ENCODE measurements at regions not wholly inside any gene's neighbourhood (a gene's known extent, or its start where the extent isn't known, plus 50 kb on each side); places are given as distances from the start of the nearest gene placed in this dataset.

DNA sequence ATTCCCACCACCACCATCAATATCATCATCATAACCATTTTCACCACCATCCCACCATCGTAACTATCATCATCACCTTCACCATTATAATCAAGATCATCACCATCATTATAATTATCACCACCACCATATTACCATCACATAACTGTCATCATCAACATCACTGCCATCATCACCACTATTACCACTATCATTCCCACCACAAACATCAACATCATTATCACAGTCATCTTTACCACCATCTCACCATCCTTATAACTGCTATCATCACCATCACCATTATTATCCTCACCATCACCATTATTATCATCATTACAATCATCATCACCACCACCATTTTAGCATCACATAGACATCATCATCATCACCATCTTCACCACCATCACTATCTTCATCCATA, 167.1 kb upstream of the ZMIZ1 start:
- DNase-seq: no peak

DNA sequence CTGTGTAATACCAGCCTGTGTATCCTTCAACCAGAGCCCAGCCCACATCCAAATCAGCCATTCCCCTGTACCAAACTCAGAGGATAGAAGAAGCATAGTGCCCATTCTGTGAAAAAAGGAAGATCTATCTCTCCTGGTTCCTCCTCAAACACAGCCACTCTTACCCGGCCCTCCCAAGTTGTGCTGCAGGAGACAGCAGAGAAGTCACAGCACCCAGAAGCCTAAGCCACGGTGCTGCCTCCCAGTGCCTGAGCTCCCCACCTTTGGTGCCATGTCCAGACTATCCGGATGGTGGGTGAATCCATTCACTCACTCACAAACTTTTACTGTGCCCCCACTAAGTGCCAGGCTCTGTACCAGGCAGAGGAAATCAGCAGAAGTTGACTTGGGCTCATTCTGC, 166.0 kb upstream of the ZMIZ1 start:
- no peak for DNase-seq

DNA sequence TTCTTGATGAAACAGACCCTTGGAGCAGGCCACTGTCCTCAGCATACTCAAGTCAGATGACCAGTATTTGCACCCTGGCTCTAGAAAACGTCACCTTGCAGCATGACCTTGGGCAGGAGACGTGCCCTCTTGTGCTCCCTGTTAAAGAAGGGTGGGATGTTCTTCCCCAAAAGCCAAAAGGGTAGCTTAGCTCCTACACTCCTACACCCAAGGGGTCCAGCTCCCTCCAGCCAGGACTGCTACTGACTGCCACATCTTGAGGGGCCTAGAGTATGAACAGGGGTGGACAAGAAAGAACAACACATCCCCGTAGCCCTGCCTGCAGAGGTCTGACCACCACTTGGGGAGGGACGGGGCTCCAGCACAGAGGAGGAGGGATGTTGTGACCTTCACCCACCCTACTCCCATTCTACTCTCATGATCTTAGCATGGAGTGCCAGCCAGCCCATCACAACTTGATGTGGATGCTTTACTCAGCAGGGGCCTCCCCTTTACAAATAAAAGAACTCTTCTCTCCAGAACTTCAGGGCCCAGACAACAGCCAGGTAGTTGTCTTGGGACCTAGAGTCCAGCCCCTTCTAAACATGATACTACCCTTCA, 165.3 kb upstream of the ZMIZ1 start:
- no peak for DNase-seq

DNA sequence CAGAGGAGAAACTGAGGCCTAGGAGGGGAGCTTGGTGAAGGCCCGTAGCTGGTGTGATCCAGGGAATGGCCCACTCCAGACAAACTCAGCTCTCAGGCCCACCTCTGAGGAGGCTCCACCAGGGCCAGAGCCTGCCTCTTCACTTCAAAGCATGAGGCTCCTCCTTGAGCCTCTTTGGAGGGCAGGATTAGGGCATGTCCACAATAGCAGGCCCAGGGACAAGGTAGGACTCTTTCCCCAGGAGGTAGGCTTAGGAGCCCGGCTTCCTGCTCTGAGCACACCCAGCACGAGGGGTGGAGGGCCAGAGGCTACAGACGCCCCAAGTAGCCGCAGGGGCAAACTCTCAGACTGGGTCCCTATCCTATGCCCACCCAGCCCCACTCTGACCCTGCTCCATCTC, 164.6 kb upstream of the ZMIZ1 start:
- DNase-seq: no peak

DNA sequence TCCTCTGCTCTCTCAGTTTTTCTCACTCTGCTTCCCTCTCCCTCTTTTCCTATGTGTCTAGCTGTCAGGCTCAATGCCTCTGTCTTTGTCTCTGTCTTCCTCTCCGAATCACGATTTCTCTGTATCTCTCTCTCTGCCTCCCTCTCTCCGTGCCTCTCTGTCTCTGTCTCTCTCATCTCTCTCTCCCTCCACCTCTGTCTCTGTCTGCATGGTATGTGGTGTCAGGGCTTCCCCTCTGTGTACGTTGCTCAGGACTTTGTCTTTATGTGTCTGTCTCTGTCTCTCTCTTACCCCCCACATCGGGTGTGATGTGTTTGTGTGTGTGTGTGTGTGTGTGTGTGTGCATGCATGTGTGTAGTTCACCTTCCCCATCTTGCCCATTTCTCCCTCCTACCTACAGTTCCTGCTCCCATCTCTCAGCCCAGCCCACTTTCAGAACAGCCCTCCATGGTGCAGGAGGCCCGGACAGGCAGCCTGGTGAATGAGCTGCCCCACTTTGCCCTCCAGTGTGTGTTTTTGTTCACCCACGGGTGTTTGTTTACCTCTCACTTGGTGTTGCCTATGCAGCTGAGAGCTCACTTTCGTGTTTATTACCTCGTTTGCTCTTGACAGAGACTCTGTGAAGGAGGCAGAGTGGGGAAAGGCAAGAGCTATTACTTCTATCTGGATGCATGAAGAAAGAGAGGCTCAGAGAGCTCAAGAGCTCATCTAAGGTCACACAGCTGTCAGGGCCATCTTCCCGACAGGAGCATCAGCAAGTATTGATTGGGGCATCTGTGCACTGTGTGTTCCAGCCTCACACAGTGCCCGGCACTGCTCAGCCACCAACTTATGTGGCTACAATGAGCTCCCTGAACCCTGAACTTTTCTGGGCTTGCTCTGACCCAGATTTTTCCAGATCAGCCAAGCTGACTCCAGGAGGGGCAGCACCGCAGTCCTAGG, 163.5 kb upstream of the ZMIZ1 start:
- no peak for DNase-seq

DNA sequence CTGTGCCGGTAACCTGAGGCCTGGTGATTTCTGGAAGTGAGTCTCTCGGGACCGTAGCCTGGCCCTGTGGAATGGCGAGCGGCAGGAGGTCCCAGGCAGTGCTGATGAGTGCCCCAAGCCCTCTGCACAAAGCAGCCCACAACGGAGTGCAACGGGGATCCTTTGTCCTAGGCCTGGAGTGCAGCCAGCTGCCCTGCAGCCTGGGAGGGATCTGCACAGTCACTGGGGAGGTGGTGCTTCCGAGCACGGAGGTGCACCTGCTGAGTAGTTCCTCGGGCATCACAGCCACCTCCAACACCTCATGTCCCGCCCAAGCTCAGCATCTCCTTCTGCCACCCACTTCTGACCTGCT, 162.8 kb upstream of the ZMIZ1 start:
- DNase-seq: peak; percentile 70

DNA sequence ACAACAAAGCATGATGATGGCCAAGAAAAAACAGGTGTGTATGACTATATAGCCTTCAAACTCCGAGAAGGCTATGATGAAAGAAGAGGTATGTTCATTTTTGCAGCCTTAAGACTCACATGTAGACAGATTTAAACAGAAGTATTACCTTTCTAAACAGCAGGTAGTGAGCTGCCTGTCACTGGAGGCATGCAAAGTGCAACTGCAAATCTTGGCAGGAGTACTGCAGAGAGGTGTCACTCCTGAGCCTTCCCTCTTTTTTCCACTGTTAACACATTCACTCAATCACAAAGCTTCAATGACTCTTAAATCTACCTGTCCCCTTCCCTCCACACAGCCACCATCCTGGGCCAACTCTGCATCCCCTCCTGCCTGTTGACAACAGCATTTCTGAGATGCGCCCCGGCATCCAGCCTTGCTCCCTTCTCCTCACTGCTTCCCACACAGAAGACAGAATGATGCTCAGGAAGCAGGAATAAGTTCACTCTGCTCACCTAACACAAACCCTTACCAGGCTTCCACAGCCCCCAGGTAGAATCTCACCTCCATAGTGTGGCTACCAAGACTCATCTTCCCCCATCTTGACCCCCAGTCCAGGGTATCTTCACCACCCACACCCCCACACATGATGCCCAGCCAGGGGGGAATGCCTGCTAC, 161.9 kb upstream of the ZMIZ1 start:
- DNase-seq: no peak

DNA sequence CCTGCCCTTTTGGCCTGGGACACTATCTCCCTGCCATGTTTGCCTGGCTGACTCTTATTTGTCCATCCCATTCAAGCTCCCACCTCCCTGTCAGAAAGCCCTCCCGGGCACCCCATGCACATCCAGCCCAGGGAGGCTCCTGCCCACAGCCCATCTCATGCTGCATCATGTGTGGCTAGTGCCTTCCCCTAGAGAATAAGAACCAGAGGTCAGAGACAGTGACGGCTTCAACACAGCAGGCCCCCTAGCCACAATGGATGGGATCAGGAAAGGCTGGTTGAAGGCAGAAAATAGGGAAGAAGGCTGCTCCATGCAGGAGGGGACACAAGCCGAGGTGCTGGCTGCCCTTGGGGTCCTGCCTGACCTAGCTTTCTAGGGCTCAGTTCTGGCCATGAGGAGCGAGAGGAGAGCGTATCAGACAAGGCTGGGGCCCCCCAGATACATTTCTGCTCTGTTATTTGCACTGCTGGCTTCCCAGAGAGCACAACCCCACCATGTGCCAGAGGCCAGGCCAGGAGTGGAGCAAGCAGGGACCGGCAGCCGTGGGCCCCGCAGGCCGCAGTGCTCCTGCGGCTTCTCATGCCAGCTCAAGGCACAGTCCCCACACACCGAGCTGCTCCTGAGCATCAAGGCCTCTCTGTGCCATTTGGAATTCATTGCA, 161.1 kb upstream of the ZMIZ1 start:
- no peak for DNase-seq

DNA sequence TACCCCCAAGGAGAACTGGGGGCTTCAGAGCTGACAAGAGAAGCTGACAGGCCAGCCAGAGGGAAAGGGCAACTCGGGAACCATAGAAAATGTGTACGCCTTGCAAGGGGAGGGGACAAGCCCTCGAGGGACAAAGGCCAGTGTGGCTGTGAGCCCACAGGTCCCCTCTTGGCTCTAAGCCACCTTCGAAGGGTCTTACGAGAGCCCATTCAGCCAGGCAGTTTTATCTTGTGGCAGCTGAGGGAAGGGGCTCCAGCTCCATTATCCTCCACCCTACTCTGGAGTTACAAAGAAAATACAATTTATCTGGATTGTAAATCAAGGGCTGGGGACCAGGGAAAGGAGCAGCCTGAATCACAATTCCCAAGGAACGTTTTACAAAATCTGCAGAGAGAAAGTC, 159.5 kb upstream of the ZMIZ1 start:
- no peak for DNase-seq

DNA sequence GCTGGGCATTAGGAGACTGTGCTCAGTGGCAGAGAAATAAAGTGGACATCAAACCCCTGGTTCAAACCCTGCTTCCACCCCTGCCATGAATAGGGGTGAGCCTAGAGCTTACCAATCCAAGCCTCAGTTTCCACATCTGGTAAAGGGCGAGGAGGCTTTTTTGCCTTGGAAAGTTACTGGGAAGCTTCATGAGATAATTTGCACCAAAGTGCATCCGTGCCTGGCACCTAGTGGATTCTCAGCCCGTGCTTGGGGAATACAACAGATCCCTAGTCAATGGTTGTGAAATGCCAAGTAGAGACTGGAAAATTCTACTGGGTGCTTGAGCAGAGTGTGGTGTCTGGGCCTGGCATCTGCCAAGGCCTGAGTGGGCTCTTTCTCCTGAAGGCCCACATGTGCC, 158.7 kb upstream of the ZMIZ1 start:
- no peak for DNase-seq

DNA sequence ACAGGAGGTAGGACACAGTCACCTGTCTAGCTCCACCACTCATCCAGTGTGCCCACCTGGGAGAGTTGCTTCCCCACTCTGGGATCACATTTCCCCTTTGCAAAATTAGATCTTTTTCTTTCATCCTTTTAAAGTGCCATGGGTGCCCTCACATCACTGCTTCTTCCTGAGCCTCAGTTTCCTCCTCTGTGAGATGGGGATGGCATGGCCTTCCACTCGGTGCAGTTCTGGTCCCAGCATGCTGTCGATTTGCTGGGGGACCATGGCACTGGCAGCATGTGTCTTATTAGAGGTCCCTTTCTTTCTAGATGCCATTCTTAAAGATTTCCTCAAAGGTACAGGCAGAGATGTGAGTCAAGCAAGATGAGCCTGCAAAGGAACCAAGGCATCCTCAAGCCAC, 158.3 kb upstream of the ZMIZ1 start:
- no peak for DNase-seq

DNA sequence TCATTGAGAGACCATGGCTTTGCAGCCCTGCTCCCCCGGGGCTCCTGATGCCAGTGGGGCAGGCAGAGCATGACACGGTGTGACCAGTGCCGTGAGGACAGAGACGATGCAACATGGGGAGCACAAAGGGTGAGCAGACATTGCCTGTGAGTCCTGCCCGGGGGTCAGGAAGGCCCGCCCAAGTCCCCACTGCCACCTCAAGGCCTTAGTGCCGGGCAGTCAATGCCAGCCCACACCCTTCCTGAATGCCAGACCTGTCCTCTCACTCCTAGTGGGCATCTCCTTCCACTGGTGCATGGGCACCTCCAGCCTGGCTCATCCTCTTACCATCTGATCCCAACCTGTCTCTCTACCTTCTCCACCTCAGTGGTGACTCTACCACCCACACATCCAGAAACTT, 157.9 kb upstream of the ZMIZ1 start:
- DNase-seq: no peak

DNA sequence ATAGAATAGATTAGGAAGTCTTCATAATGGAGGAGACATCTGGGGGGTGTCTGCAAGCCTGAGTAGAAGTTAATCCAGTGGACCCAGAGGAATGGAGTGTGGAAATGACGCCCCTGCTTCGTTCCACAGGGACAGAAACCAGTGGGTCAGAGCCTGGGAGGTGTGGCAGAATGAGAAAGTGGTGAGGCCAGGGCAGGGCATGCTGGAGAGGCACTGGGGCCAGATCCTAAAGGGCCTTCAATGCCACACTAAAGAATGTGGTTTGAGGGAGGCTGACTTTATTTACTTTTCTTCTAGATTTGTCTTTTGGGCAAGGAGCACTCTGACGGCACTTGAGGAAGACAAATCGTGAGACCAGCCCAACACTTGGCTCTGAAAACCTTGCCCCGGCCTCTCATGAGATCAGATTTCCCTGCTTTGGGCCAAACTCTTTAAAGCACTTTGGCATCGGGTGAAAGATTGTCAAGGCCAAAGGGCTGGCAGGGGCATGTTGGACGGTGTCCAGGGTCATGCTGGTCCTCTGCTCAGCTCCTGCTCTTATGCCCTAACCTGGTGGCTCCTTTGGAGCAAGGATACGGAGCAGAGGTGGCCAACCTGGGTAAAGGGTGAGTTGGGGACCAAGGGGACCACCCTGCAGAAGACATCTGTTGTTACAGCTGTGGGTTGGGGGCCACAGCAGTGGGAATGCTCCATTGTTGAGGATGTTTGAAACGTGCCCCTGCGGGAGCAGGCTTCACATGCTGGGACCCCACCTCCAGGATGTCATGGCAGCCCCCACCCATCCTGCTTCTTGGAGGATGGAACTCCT, 157.0 kb upstream of the ZMIZ1 start:
- no peak for DNase-seq

DNA sequence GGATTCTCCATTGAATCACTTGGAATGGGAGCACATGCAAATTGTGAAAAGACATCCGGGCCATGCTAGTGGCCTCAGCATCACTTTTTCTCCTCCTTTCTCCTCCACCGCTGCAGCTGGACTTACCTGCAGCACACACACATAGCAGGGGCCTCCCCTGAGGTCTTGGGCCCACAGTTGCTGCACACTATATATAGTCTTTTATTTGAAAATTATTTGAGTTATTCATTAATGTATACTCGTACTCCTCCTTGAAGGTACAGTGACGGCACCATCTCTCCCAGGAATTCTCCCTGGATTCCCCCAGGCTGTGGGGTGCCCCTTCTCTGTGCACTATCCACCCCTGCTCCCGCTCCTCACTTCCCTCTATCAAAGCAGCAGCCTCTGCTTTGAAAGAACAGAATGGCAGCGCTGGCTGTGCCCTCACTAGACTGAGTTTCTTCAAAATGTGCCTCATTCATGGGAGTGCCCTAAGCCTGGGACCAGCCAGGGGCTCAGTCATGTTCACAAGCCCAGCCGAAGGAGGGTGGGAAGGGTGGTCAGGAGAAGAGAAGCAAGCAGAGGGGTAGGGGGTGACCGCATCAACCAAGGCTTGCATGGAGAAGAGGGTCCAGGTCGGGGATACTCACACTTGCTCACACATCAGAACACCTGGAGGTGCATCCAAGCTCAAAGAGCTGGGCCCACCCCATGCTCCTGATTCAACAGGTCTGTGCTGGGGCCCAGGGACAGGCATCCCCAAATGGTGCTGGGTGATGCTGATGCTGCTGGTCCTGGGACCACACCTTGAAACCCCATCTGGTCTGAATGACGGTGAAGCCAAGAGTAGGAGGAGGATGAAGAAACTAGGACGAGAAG, 156.2 kb upstream of the ZMIZ1 start:
- DNase-seq: no peak

DNA sequence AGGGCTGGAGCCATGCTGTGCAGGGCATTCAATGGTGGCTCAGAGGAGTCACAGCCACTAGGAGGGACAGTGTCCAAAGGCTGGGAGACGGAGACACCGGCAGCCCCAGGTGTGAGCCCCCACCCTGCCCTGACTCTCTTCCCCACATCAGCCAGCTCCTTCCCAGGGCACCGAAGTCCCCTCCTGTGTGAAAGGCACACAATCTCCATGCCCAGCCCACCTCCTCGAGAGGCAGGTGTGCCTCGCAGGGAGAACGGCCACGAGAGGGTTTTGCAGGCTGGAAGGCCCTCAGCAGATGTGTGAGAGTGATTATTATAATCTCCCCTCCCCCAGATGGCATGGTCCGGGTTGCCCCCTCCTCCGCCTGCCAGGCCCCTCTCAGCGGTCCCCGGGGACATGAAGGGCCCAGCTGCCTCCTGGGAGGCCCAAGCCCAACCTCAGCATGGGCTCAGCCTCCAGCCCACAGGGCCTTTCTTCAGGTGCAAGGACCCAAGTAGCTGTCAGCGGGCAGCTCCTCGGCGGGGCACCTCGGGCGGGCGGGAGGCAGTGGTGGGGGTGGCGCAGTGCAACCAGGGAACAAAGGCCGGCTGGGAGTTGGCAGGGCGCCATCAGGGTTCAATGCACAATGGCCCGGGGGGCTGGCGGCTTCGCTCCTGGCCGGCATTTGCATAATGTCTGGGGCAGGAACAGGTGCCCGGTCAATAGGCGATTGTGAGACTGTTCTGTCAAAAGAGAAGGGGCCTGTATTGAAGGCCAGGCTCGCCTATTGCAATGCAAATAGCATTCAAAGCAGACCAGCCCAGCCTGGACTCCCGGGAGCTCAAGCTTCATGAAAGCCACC, 155.3 kb upstream of the ZMIZ1 start:
- DNase-seq: peak; percentile 84

DNA sequence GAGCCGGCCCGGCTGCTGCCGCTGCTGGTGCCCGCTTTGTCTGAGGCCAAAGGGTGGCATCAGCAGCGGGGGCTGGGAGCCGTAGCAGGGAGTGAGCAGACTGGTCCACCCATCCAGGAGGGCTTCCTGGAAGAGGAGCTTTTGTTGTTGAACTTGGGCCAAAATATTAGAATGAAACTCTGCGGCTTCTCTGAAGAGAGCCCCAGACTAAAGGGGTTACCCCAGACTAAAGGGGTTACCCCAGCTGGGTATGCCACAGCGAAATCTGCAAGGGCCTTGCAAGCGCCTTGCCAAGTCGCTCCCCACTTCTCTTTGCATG, 154.7 kb upstream of the ZMIZ1 start:
- DNase-seq: no peak

DNA sequence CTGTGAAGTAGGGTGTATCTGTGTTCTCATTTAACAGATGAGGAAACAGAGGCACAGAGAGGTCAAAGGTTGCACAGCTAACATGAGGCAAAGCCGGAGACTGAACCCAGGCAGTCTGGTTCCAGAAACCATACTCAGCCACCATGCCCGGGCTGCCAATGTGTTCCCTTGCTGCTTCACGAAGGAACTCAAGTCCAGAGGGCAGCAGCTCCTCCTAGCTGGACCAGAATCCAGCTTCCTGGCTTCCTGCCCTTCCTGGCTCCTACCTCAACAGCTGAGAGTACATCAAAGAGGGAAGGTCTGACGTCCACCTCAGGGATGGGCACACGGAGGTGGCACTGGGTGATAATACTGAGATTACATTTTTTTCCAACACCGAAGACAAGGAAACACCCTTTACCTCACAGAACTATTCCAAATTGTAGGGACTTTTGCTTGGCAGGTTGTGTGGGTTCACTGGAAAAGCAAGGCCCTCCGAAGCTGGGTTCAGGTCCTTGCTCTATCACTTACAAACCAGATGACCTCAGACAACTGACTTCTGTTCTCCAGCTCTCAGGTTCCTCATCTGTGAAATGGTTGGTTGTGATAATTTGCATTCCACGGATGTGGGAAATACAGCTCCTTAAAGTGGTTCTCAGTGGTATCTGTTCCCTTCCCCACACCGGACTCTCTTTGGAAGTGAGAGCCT, 154.1 kb upstream of the ZMIZ1 start:
- no peak for DNase-seq

DNA sequence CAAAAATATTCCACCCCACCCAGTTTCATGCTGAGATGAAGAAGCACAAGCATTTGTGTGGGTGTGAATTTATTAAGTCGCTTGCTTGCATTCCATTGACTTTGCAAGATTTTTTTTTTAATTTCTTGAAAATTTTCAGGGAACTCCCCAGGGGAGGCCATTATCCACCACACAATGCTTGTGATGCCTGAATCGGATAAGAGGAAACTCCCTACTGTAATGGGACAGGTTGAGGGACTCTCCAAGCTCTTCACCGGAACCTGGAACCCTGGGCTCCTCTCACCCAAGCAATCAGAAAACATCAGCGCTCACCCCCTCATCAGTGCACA, 153.6 kb upstream of the ZMIZ1 start:
- no peak for DNase-seq

DNA sequence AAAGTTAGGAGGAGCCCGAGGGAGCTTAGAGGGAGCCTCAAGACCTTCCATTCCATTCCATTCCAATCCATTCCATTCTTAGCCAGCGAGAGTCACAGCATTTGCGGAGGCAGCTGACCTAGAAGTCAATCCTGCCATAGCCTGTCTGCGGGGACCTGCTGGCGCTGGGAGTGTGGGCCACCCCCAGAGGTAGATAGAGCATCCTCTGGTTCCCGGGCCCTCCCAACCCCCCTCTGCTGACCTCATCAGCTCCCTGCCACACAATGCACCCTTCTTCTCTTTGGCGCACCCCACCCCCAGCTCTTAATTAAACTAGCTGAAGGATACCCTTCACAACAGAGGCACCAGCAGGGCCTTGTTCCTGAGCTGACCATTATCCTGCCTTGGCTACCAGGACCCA, 152.5 kb upstream of the ZMIZ1 start:
- no peak for DNase-seq

DNA sequence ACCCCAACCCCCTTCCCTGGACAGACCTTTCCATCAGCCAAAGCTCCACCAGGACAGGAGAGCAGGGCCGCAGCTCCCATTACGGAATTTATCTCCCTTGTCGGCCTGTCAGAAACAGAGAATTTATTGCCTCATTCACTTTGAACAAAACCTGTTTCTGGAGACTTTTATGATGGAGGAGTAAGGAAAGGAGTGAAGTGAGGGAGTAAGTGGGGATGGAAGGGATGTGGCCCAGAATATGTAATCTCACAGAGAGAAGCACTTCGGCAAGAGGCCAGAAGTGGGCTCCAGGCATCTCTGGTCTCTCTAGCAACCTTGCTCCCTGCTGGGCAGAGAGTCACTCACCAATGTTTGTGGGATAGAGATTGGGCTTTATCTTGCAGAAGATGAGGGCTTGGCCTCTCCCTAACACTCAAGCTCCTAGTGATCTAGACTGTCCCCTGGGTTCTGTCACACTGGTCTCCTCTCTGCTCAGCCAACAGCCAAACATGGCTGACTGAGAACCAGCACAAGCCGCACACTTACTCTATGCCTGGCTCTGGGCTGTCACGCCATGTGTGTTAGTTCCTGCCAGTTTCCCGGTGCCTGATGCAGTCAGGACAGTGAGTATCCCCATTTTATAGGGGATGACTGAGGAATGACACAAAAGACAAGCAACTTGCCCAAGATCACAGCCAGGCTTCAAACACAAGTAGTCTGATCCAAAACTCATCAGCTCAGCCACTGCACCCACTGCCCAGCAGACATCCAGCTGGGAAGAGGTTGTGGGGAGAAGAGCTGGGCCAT, 149.4 kb upstream of the ZMIZ1 start:
- no peak for DNase-seq

All from NCI-H774 (cell line).